ENCODE measurements at regions not wholly inside any gene's neighbourhood (a gene's known extent, or its start where the extent isn't known, plus 50 kb on each side); places are given as distances from the start of the nearest gene placed in this dataset.

GRCh38 chr19:30722186-30722585 lies 350.0 kb downstream of the ZNF536 start:
- no peak for DNase-seq

GRCh38 chr19:30719999-30720345 lies 347.8 kb downstream of the ZNF536 start:
- DNase-seq: no peak

GRCh38 chr19:30719189-30719998 lies 347.2 kb downstream of the ZNF536 start:
- peak; percentile 79 for DNase-seq

GRCh38 chr19:30718707-30719106 lies 346.5 kb downstream of the ZNF536 start:
- no peak for DNase-seq

GRCh38 chr19:30718014-30718413 lies 345.8 kb downstream of the ZNF536 start:
- no peak for DNase-seq

- DNase-seq: no peak
Observed at GRCh38 chr19:30717381-30717780, 345.2 kb downstream of the ZNF536 start.

GRCh38 chr19:30712431-30713337 lies 340.5 kb downstream of the ZNF536 start:
- no peak for DNase-seq

GRCh38 chr19:30711826-30712225 lies 339.6 kb downstream of the ZNF536 start:
- no peak for DNase-seq

GRCh38 chr19:30711296-30711695 lies 339.1 kb downstream of the ZNF536 start:
- DNase-seq: peak; percentile 53

GRCh38 chr19:30710721-30711120 lies 338.5 kb downstream of the ZNF536 start:
- no peak for DNase-seq

GRCh38 chr19:30708416-30709178 lies 336.4 kb downstream of the ZNF536 start:
- no peak for DNase-seq

GRCh38 chr19:30704771-30705330 lies 332.7 kb downstream of the ZNF536 start:
- DNase-seq: no peak

GRCh38 chr19:30703645-30704044 lies 331.5 kb downstream of the ZNF536 start:
- no peak for DNase-seq

- no peak for DNase-seq
Observed at GRCh38 chr19:30701178-30701577, 329.0 kb downstream of the ZNF536 start.

GRCh38 chr19:30699871-30700280 lies 327.7 kb downstream of the ZNF536 start:
- no peak for DNase-seq

- DNase-seq: peak; percentile 50
Observed at GRCh38 chr19:30696514-30696913, 324.3 kb downstream of the ZNF536 start.

GRCh38 chr19:30695171-30695875 lies 323.1 kb downstream of the ZNF536 start:
- DNase-seq: no peak

- no peak for DNase-seq
Observed at GRCh38 chr19:30694156-30694755, 322.1 kb downstream of the ZNF536 start.

GRCh38 chr19:30692879-30693503 lies 320.8 kb downstream of the ZNF536 start:
- peak; percentile 49 for DNase-seq

GRCh38 chr19:30692181-30692811 lies 320.1 kb downstream of the ZNF536 start:
- DNase-seq: peak; percentile 70

- DNase-seq: no peak
Observed at GRCh38 chr19:30691819-30692166, 319.6 kb downstream of the ZNF536 start.

Data from right forelimb (tissue), 1 donor.